ENCODE measurements at regions not wholly inside any gene's neighbourhood (a gene's known extent, or its start where the extent isn't known, plus 50 kb on each side); places are given as distances from the start of the nearest gene placed in this dataset.

GRCh38 chr3:170644711-170645110 lies 58.8 kb upstream of the SLC7A14 start:
- Histone ChIP-seq H3K9me3 (no peaks in the 10 kb centered on the region), H3K36me3 (no peaks in the 10 kb centered on the region), H3K4me3 (no peak overlapping the region), H3K4me1 (no peaks in the 10 kb centered on the region), H3K27ac (no peak overlapping the region), H3K27me3 (no peaks in the 10 kb centered on the region)
- no peak for DNase-seq
- WGBS, 2 donors, result 89 to 95% methylated on average over 1 of the region's 1 CpG
- no peak for ATAC-seq (ENCODE audit: low FRiP score in 2 of 2)
- no peak for TF ChIP-seq EP300 (IDR thresholded peaks at IDR 0.05)
- TF ChIP-seq POLR2A (IDR thresholded peaks at IDR 0.05), result no peak
- no peak for TF ChIP-seq POLR2AphosphoS5 (IDR thresholded peaks at IDR 0.05)
- TF ChIP-seq CTCF (IDR thresholded peaks at IDR 0.05), result no peak

GRCh38 chr3:170643831-170644230 lies 58.0 kb upstream of the SLC7A14 start:
- H3K4me3 ChIP-seq, result no peak overlapping the region
- no peaks in the 10 kb centered on the region for H3K36me3 ChIP-seq
- H3K27ac ChIP-seq, result no peak overlapping the region
- no peaks in the 10 kb centered on the region for H3K27me3 ChIP-seq
- WGBS, 2 donors, result 64 to 74% methylated on average over 3 of the region's 3 CpGs
- ATAC-seq (ENCODE audit: low FRiP score in 2 of 2) (no peak), DNase-seq (no peak)
- TF ChIP-seq POLR2A (IDR thresholded peaks at IDR 0.05) (no peak), EP300 (IDR thresholded peaks at IDR 0.05) (no peak), CTCF (IDR thresholded peaks at IDR 0.05) (no peak), POLR2AphosphoS5 (IDR thresholded peaks at IDR 0.05) (no peak)
- H3K4me1 ChIP-seq, result no peaks in the 10 kb centered on the region
- H3K9me3 ChIP-seq, result no peaks in the 10 kb centered on the region

DNA sequence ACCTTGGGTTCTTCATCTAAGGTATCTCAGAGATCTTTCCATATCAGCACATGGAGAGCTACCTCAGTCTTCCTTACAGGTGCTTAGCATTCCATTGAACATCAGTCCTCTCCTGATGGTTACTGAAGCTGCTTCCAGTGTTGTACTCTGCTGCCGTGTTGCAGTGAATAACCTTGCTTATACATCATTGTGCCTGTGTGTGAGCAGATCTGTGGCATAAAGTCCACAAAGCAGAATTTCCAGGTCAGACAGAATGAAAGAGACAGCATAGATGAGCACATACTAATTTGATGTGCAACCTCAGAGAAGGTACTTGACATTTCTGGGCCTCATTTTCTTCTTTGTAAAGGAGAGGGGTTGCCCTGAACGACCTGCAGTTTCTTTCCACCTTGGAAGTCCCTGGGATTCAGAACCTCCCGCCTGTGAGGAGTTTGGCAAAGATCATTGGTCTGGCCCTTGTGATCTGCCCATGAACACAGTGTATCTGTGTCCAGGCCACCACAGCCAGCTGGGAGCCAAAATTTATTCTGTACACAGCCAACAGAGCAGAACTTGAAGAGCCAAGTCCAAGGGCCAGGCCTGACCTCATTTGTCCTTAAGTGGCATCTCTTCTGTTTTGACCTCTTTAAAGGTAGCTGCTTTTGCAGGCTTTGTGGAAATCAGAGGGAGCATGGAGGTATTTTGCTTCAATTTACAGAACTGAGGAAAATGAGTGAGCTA lies 57.2 kb upstream of the SLC7A14 start:
- no peak overlapping the region for H3K27ac ChIP-seq
- no peaks in the 10 kb centered on the region for H3K36me3 ChIP-seq
- TF ChIP-seq POLR2AphosphoS5 (IDR thresholded peaks at IDR 0.05), result no peak
- no peak for TF ChIP-seq CTCF (IDR thresholded peaks at IDR 0.05)
- TF ChIP-seq EP300 (IDR thresholded peaks at IDR 0.05), result no peak
- no peak for TF ChIP-seq POLR2A (IDR thresholded peaks at IDR 0.05)
- DNase-seq (no peak), ATAC-seq (ENCODE audit: low FRiP score in 2 of 2) (peak in 1 of 2 donors; percentile 49)
- WGBS, 2 donors, result 63% methylated on average over 3 of the region's 3 CpGs
- H3K4me1 ChIP-seq, result no peaks in the 10 kb centered on the region
- no peaks in the 10 kb centered on the region for H3K9me3 ChIP-seq
- H3K27me3 ChIP-seq, result no peaks in the 10 kb centered on the region
- H3K4me3 ChIP-seq, result no peak overlapping the region

GRCh38 chr3:170641510-170642236 lies 55.8 kb upstream of the SLC7A14 start:
- ATAC-seq (ENCODE audit: low FRiP score in 2 of 2) (no peak), DNase-seq (no peak)
- H3K4me1 ChIP-seq, result no peaks in the 10 kb centered on the region
- H3K36me3 ChIP-seq, result no peaks in the 10 kb centered on the region
- H3K4me3 ChIP-seq, result no peak overlapping the region
- no peaks in the 10 kb centered on the region for H3K27me3 ChIP-seq
- 75 to 90% methylated on average over 4 to 5 of the region's 5 CpGs for whole genome bisulfite sequencing, 2 donors
- H3K27ac ChIP-seq, result no peak overlapping the region
- no peaks in the 10 kb centered on the region for H3K9me3 ChIP-seq
- TF ChIP-seq CTCF (IDR thresholded peaks at IDR 0.05) (no peak), POLR2A (IDR thresholded peaks at IDR 0.05) (no peak)

Measured in upper lobe of left lung (tissue), 6 donors.